Neural cell (in vitro differentiated cells): ENCODE measurements at regions not wholly inside any gene's neighbourhood (a gene's known extent, or its start where the extent isn't known, plus 50 kb on each side); places are given as distances from the start of the nearest gene placed in this dataset.

Experiments
- TF ChIP-seq, protein P1 (sequence below): fragments of 450-650 bp; IDR thresholded peaks from 2 replicates; pipeline ENCODE4 v1.5.1; 2014; ENCODE audit warnings: antibody characterized with exemption, mild to moderate bottlenecking, moderate library complexity; ENCODE audit not compliant: poor library complexity, severe bottlenecking
- TF ChIP-seq, protein P2 (sequence below): IDR thresholded peaks from 2 replicates; pipeline ENCODE4 v1.6.1; 2012; ENCODE audit warnings: borderline replicate concordance

DNA sequence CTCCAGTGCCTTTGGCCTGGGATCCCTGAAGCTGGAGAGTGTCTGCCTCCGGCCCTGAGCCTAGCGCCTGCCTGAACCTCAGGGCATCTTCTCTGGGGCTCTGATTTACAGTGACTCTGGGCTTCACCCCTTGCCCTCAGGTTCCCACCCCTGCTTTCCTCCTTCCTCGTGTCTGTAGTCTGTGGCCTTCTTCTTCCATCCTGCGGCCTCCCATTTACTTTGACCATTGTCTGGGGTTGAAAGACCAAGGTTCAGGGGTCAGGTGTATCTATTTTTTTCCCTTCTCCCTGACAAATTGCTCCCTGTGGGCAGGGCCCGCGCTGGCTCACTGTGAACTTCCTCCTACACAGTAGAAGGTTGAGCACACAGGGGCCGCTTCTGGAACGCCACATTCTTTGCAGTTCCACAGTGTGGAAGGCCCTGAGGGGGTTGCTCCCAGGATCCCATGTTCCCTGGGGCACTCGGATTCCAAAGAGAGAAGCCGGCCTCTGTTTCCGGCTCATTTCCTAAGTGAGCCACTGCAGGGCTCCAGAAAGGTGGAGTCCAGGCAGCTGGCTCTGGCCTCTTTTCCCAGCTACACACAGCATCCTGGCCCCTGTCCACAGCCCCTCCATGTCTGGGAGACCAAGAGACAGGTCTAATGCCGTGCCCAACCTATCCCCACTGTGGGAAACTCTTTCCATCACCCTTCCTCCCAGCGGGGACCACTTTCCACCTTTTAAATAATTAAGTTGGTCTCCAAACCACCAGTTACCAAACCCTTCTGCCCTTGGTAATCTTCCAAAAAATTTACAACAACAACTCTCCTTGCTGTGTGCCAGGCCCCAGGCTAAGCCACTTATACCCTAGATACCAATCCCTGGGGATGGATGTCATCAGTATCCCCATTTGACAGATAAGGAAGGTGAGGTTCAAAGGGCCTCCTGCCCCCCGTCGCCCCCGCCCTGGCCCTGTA, 140.3 kb upstream of the IER5L start:
- TF ChIP-seq, protein P1, sequence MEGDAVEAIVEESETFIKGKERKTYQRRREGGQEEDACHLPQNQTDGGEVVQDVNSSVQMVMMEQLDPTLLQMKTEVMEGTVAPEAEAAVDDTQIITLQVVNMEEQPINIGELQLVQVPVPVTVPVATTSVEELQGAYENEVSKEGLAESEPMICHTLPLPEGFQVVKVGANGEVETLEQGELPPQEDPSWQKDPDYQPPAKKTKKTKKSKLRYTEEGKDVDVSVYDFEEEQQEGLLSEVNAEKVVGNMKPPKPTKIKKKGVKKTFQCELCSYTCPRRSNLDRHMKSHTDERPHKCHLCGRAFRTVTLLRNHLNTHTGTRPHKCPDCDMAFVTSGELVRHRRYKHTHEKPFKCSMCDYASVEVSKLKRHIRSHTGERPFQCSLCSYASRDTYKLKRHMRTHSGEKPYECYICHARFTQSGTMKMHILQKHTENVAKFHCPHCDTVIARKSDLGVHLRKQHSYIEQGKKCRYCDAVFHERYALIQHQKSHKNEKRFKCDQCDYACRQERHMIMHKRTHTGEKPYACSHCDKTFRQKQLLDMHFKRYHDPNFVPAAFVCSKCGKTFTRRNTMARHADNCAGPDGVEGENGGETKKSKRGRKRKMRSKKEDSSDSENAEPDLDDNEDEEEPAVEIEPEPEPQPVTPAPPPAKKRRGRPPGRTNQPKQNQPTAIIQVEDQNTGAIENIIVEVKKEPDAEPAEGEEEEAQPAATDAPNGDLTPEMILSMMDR, result no peak
- TF ChIP-seq, protein P2, sequence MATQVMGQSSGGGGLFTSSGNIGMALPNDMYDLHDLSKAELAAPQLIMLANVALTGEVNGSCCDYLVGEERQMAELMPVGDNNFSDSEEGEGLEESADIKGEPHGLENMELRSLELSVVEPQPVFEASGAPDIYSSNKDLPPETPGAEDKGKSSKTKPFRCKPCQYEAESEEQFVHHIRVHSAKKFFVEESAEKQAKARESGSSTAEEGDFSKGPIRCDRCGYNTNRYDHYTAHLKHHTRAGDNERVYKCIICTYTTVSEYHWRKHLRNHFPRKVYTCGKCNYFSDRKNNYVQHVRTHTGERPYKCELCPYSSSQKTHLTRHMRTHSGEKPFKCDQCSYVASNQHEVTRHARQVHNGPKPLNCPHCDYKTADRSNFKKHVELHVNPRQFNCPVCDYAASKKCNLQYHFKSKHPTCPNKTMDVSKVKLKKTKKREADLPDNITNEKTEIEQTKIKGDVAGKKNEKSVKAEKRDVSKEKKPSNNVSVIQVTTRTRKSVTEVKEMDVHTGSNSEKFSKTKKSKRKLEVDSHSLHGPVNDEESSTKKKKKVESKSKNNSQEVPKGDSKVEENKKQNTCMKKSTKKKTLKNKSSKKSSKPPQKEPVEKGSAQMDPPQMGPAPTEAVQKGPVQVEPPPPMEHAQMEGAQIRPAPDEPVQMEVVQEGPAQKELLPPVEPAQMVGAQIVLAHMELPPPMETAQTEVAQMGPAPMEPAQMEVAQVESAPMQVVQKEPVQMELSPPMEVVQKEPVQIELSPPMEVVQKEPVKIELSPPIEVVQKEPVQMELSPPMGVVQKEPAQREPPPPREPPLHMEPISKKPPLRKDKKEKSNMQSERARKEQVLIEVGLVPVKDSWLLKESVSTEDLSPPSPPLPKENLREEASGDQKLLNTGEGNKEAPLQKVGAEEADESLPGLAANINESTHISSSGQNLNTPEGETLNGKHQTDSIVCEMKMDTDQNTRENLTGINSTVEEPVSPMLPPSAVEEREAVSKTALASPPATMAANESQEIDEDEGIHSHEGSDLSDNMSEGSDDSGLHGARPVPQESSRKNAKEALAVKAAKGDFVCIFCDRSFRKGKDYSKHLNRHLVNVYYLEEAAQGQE, result no peak
